Tibial artery (tissue), 4 donors: ENCODE measurements at regions not wholly inside any gene's neighbourhood (a gene's known extent, or its start where the extent isn't known, plus 50 kb on each side); places are given as distances from the start of the nearest gene placed in this dataset.

ENCODE experiments used
- DNase-seq, 2 donors: peaks; one replicate each; pipeline ENCODE4 v3.0.0-alpha.2; 2019
- H3K27ac ChIP-seq, 2 donors: fragments of 200-600 bp; sonication (generic) in 1 of 2; 1 replicate in 1 of 2; 2 replicates in 1 of 2; pipeline ENCODE4 v1.5.1; 2018 to 2019; ENCODE audit warnings: mild to moderate bottlenecking in 1 of 2
- H3K27me3 ChIP-seq, 2 donors: fragments of 200-600 bp; sonication (generic) in 1 of 2; one replicate each; pipeline versions ENCODE4 v1.5.1 to v1.6.0; 2016 to 2019
- H3K36me3 ChIP-seq, 3 donors: fragments of 200-600 bp; sonication (generic) in 2 of 3; one replicate each; pipeline ENCODE4 v1.5.1; 2016 to 2019; ENCODE audit warnings: mild to moderate bottlenecking in 2 of 3
- H3K4me1 ChIP-seq, 4 donors: fragments of 200-600 bp; sonication (generic) in 2 of 4; 1 replicate in 3 of 4; 2 replicates in 1 of 4; pipeline ENCODE4 v1.5.1; 2016 to 2019
- H3K4me3 ChIP-seq, 2 donors: fragments of 200-600 bp; sonication (generic) in 1 of 2; 1 replicate in 1 of 2; 2 replicates in 1 of 2; pipeline ENCODE4 v1.5.1; 2018 to 2019; ENCODE audit warnings: mild to moderate bottlenecking in 2 of 2
- H3K9me3 ChIP-seq, 3 donors: fragments of 200-600 bp; sonication (generic) in 1 of 3; one replicate each; pipeline ENCODE4 v1.5.1; 2016 to 2019
- CTCF ChIP-seq, 2 experiments: fragments of 200-600 bp in 1 of 2; fragments of 450-650 bp in 1 of 2; IDR thresholded peaks; one replicate each; pipeline ENCODE4 v1.5.1; 2017 to 2019; ENCODE audit warnings: antibody characterized with exemption in 2 of 2, mild to moderate bottlenecking in 1 of 2, moderate library complexity in 1 of 2
- intact Hi-C: fragments of 100-400 bp; cut with DNase I; formaldehyde crosslinking; loops from one replicate; pipeline ENCODE4 v1.15.0; 2023; ENCODE audit warnings: low total_unique reads

- H3K9me3 ChIP-seq, result no peaks in the 10 kb centered on the region
- H3K4me1 ChIP-seq, result no peaks in the 10 kb centered on the region
- no peak overlapping the region for H3K4me3 ChIP-seq
- H3K27me3 ChIP-seq, result no peaks in the 10 kb centered on the region
- no peak overlapping the region for H3K27ac ChIP-seq
- DNase-seq, result no peak
- TF ChIP-seq CTCF (IDR thresholded peaks at IDR 0.05), result no peak
- H3K36me3 ChIP-seq, result no peaks in the 10 kb centered on the region
- intact Hi-C loops, result no loop called here
Observed at GRCh38 chr14:40841886-40842285, 764.8 kb upstream of the LRFN5 start.

GRCh38 chr14:40838601-40839000 lies 768.1 kb upstream of the LRFN5 start:
- H3K27me3 ChIP-seq, result no peaks in the 10 kb centered on the region
- H3K4me1 ChIP-seq, result no peaks in the 10 kb centered on the region
- intact Hi-C loops, result no loop called here
- TF ChIP-seq CTCF (IDR thresholded peaks at IDR 0.05), result no peak
- no peak overlapping the region for H3K4me3 ChIP-seq
- no peaks in the 10 kb centered on the region for H3K9me3 ChIP-seq
- no peaks in the 10 kb centered on the region for H3K36me3 ChIP-seq
- H3K27ac ChIP-seq, result no peak overlapping the region
- no peak for DNase-seq

GRCh38 chr14:40806471-40806870 lies 800.2 kb upstream of the LRFN5 start:
- H3K9me3 ChIP-seq, result no peaks in the 10 kb centered on the region
- DNase-seq, result no peak
- H3K27ac ChIP-seq, result no peak overlapping the region
- H3K4me3 ChIP-seq, result no peak overlapping the region
- H3K36me3 ChIP-seq, result no peaks in the 10 kb centered on the region
- no peak for TF ChIP-seq CTCF (IDR thresholded peaks at IDR 0.05)
- no peaks in the 10 kb centered on the region for H3K27me3 ChIP-seq
- no peaks in the 10 kb centered on the region for H3K4me1 ChIP-seq
- intact Hi-C loops, result no loop called here

- no peaks in the 10 kb centered on the region for H3K4me1 ChIP-seq
- no peaks in the 10 kb centered on the region for H3K36me3 ChIP-seq
- DNase-seq, result no peak
- intact Hi-C loops, result no loop called here
- no peak overlapping the region for H3K27ac ChIP-seq
- no peak overlapping the region for H3K4me3 ChIP-seq
- TF ChIP-seq CTCF (IDR thresholded peaks at IDR 0.05), result no peak
- H3K27me3 ChIP-seq, result no peaks in the 10 kb centered on the region
- H3K9me3 ChIP-seq, result no peaks in the 10 kb centered on the region
Observed at GRCh38 chr14:40796168-40796567, 810.5 kb upstream of the LRFN5 start.

GRCh38 chr14:40784860-40785259 lies 821.8 kb upstream of the LRFN5 start:
- H3K4me1 ChIP-seq, result no peaks in the 10 kb centered on the region
- no peak for TF ChIP-seq CTCF (IDR thresholded peaks at IDR 0.05)
- no peak overlapping the region for H3K27ac ChIP-seq
- H3K4me3 ChIP-seq, result no peak overlapping the region
- DNase-seq, result no peak
- no peaks in the 10 kb centered on the region for H3K9me3 ChIP-seq
- H3K36me3 ChIP-seq, result no peaks in the 10 kb centered on the region
- no peaks in the 10 kb centered on the region for H3K27me3 ChIP-seq
- intact Hi-C loops, result no loop called here

GRCh38 chr14:40762685-40763084 lies 844.0 kb upstream of the LRFN5 start:
- no peak for TF ChIP-seq CTCF (IDR thresholded peaks at IDR 0.05)
- intact Hi-C loops, result no loop called here
- Histone ChIP-seq H3K27ac (no peak overlapping the region), H3K27me3 (no peaks in the 10 kb centered on the region), H3K36me3 (no peaks in the 10 kb centered on the region), H3K9me3 (no peaks in the 10 kb centered on the region), H3K4me3 (no peak overlapping the region), H3K4me1 (no peaks in the 10 kb centered on the region)
- DNase-seq, result no peak
